ENCODE measurements at regions not wholly inside any gene's neighbourhood (a gene's known extent, or its start where the extent isn't known, plus 50 kb on each side); places are given as distances from the start of the nearest gene placed in this dataset.

DNA sequence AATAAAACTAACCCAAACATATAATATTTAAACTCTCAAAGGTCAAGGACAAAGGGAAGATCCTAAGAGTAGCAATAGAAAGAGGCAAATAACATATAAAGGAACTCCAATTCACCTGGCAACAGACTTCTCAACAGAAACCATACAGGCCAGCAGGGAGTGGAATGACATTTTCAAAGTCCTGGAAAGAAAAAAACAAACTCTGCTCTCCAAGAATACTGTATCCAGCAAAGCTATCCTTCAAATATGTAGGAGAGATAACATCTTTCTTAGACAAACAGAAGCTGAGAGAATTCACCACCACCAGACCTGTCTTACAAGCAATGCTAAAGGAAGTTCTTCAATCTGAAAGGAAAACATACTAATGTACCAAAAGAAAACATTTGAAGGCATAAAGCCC lies 51.5 kb upstream of the TMEM158 start:
- TF ChIP-seq, protein P1, sequence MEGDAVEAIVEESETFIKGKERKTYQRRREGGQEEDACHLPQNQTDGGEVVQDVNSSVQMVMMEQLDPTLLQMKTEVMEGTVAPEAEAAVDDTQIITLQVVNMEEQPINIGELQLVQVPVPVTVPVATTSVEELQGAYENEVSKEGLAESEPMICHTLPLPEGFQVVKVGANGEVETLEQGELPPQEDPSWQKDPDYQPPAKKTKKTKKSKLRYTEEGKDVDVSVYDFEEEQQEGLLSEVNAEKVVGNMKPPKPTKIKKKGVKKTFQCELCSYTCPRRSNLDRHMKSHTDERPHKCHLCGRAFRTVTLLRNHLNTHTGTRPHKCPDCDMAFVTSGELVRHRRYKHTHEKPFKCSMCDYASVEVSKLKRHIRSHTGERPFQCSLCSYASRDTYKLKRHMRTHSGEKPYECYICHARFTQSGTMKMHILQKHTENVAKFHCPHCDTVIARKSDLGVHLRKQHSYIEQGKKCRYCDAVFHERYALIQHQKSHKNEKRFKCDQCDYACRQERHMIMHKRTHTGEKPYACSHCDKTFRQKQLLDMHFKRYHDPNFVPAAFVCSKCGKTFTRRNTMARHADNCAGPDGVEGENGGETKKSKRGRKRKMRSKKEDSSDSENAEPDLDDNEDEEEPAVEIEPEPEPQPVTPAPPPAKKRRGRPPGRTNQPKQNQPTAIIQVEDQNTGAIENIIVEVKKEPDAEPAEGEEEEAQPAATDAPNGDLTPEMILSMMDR (conservative IDR thresholded peaks at IDR 0.05), result no peak

DNA sequence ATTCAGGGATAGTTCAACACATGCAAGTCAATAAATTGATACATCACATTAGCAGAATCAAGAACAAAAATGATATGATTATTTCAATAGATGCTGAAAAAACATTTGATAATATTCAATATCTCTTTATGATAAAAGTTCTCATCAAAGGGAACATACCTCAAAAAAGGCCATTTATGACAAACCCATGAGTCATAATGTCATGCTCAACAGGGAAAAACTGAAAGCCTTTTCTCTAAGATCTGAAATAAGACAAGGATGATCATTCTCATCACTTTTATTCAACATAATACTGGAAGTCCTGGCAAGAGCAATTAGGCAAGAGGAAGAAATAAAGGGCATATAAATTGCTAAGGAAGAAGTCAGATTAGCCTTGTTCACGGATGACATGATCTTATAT lies 54.1 kb upstream of the TMEM158 start:
- TF ChIP-seq, protein P1 (conservative IDR thresholded peaks at IDR 0.05), result no peak
- H3K27ac ChIP-seq, result no peak overlapping the region

More for the DNA sequence above, 51.5 kb upstream of the TMEM158 start:
- H3K27ac ChIP-seq, result no peak overlapping the region

GRCh38 chr3:45280971-45281370 lies 54.9 kb upstream of the TMEM158 start:
- H3K27ac ChIP-seq, result no peak overlapping the region
- TF ChIP-seq, protein P1 (conservative IDR thresholded peaks at IDR 0.05), result no peak

DNA sequence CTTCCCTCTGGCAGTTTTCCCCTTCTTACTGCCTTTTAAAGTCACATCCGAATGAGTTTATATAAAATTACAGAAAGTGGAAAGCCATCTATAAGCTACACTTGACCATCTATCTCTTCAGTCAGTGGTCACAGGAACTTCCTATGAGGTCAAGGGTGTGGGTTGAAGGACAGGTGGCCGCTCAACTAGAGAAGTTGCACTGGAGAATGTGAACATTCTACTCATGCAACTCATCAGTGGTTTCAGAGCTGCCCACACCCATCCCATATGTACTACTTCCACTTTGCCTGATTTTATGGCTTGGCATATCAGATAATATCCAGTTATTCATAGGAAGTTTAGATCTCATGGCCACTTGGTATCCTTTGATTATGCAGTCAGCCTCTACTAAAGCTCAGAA lies 57.4 kb upstream of the TMEM158 start:
- TF ChIP-seq, protein P1 (conservative IDR thresholded peaks at IDR 0.05), result no peak
- H3K27ac ChIP-seq, result no peak overlapping the region

- TF ChIP-seq, protein P1 (conservative IDR thresholded peaks at IDR 0.05), result no peak
- H3K27ac ChIP-seq, result no peak overlapping the region
Observed at GRCh38 chr3:45297331-45297730, 71.2 kb upstream of the TMEM158 start.

DNA sequence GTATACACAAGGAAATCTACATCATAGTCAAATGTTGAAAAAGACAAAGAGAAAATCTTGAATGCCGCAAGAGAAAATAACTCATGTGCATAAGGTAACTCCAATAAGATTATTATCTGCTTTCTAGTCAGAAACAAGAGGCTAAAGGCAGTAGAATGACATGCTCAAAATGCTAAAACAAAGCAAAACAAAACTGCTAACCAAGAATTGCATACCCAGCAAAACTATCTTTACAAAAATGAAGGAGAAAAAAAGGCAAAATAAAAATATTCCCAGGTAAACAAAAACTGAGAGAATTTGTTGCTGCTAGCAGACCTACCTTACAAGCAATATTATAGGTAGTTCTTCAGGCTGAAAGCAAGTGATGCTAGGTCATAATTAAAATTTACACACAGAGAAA lies 76.4 kb upstream of the TMEM158 start:
- TF ChIP-seq, protein P1 (conservative IDR thresholded peaks at IDR 0.05), result no peak
- H3K27ac ChIP-seq, result no peak overlapping the region

GRCh38 chr3:45306406-45307008 lies 80.4 kb upstream of the TMEM158 start:
- no peak overlapping the region for H3K27ac ChIP-seq
- TF ChIP-seq, protein P1 (conservative IDR thresholded peaks at IDR 0.05), result no peak

Measured in VCaP (cell line).